Breast epithelium (tissue), 3 donors: ENCODE measurements at regions not wholly inside any gene's neighbourhood (a gene's known extent, or its start where the extent isn't known, plus 50 kb on each side); places are given as distances from the start of the nearest gene placed in this dataset.

Experiments used
- CTCF ChIP-seq, 3 donors: fragments of 450-650 bp; IDR thresholded peaks; one replicate each; pipeline ENCODE4 v1.5.1; 2016 to 2017; ENCODE audit warnings: antibody characterized with exemption in 3 of 3, mild to moderate bottlenecking in 3 of 3, moderate library complexity in 3 of 3
- POLR2AphosphoS5 ChIP-seq, 3 donors: sonication (generic); formaldehyde crosslinking; IDR thresholded peaks; one replicate each; pipeline ENCODE4 v1.6.1; 2017; ENCODE audit warnings: antibody characterized with exemption in 3 of 3

DNA sequence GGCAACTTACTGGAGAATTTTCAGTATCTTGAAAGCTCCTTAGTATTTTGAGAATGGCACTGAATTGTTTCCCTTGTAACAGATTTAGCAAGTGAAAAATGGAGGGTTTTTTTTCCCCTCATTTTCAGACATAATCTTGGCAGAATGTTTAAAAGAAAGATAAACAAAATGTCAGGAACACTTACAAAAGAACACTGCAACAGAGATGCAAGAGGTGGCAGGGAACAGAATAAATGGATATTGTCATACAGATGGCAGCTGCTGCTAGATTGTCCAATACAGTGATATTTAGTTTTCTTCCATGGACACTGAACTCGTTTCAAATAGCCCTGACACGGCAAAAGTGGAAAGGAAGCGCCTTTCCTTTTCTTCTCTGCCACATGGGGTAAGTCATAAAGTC lies 76.9 kb upstream of the ZNF608 start:
- TF ChIP-seq POLR2AphosphoS5 (IDR thresholded peaks at IDR 0.05) (no peak), CTCF (IDR thresholded peaks at IDR 0.05) (no peak)
